ENCODE measurements at regions not wholly inside any gene's neighbourhood (a gene's known extent, or its start where the extent isn't known, plus 50 kb on each side); places are given as distances from the start of the nearest gene placed in this dataset.

- Histone ChIP-seq H3K4me2 (ENCODE audit: low read length) (peak overlapping the region; percentile 24; the same call in 1 of the 2 replicates), H3K4me1 (ENCODE audit: insufficient read depth, low read length) (peaks cover 17% of the 10 kb centered on the region), H3K36me3 (ENCODE audit: low read depth, low read length) (no peaks in the 10 kb centered on the region), H3K4me3 (ENCODE audit: low read length) (no peak overlapping the region), H3K9me3 (ENCODE audit: low read length) (no peaks in the 10 kb centered on the region), H3K79me2 (ENCODE audit: low read length) (no peaks in the 10 kb centered on the region), H3K27ac (ENCODE audit: low read length) (peak overlapping the region; percentile 8; the same call in 1 of the 2 replicates), H4K20me1 (ENCODE audit: low read length) (no peaks in the 10 kb centered on the region), H3K27me3 (ENCODE audit: low read length) (no peaks in the 10 kb centered on the region), H3F3A (ENCODE audit: low read length, unreplicated experiment) (no peaks in the 10 kb centered on the region), H3K9me2 (replicated peaks; ENCODE audit: low read length) (no peaks in the 10 kb centered on the region), H3K9ac (ENCODE audit: low read length) (peak overlapping the region; percentile 4; the same call in 1 of the 2 replicates), H2AFZ (ENCODE audit: low read length) (no peak overlapping the region)
- intact Hi-C loops (cut with micrococcal nuclease) = loop anchor here (5.0 kb wide), 4 partner anchors 102 to 392 kb away; no protein-coding TSS in a partner anchor
- TF ChIP-seq EZH2 (IDR thresholded peaks at IDR 0.05; ENCODE audit: low read length, unreplicated experiment) (no peak), EZH2phosphoT487 (IDR thresholded peaks at IDR 0.05; ENCODE audit: borderline replicate concordance, low read length) (no peak)
- TF ChIP-seq, protein P1, sequence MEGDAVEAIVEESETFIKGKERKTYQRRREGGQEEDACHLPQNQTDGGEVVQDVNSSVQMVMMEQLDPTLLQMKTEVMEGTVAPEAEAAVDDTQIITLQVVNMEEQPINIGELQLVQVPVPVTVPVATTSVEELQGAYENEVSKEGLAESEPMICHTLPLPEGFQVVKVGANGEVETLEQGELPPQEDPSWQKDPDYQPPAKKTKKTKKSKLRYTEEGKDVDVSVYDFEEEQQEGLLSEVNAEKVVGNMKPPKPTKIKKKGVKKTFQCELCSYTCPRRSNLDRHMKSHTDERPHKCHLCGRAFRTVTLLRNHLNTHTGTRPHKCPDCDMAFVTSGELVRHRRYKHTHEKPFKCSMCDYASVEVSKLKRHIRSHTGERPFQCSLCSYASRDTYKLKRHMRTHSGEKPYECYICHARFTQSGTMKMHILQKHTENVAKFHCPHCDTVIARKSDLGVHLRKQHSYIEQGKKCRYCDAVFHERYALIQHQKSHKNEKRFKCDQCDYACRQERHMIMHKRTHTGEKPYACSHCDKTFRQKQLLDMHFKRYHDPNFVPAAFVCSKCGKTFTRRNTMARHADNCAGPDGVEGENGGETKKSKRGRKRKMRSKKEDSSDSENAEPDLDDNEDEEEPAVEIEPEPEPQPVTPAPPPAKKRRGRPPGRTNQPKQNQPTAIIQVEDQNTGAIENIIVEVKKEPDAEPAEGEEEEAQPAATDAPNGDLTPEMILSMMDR (conservative IDR thresholded peaks at IDR 0.05; ENCODE audit: low read depth, low read length) = no peak
- ATAC-seq = no peak
- no TSS peak for BruUV-seq (replicated peaks)
- CTCF ChIA-PET = interaction anchor here (0.6 to 1.4 kb wide), 15 partner anchors 11 to 538 kb away, joined by 3 to 8 read pairs (median 4); partner anchors contain the start of genes HLX and MTARC1
- DNase-seq = no peak
- POLR2A ChIA-PET (ENCODE audit: unreplicated experiment) = no interaction called here
Measured at GRCh38 chr1:221204055-221204833, 325.0 kb downstream of the HLX start.

DNA sequence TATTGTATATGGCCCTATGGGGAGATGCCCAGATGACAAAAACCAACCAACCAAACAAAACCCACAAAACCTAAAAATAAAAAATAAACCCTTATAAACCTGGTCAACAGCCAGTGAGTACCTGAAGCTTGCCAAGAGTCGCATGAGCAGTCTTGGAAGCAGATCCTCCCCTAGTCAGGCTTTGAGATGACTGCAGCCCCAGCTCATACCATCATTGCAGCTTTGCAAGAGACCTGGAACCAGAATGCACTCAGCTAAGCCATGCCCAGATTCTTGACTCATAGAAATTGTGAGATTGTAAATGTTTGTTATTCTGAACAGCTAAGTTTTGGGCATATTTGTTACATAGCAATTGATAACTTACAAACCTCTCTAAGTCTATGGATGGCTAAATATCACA, 326.8 kb downstream of the HLX start:
- BruUV-seq (replicated peaks) = no TSS peak
- no peak overlapping the region for H3K4me3 ChIP-seq (ENCODE audit: low read length)
- H3F3A ChIP-seq (ENCODE audit: low read length, unreplicated experiment) = no peaks in the 10 kb centered on the region
- no peak overlapping the region for H2AFZ ChIP-seq (ENCODE audit: low read length)
- no peaks in the 10 kb centered on the region for H3K9me3 ChIP-seq (ENCODE audit: low read length)
- ChIA-PET CTCF (no interaction called here), POLR2A (ENCODE audit: unreplicated experiment) (no interaction called here)
- intact Hi-C loops (cut with micrococcal nuclease) = no loop called here
- H3K27me3 ChIP-seq (ENCODE audit: low read length) = no peaks in the 10 kb centered on the region
- H4K20me1 ChIP-seq (ENCODE audit: low read length) = no peaks in the 10 kb centered on the region
- H3K27ac ChIP-seq (ENCODE audit: low read length) = no peak overlapping the region
- ATAC-seq (no peak), DNase-seq (no peak)
- no peaks in the 10 kb centered on the region for H3K79me2 ChIP-seq (ENCODE audit: low read length)
- no peak for TF ChIP-seq EZH2 (IDR thresholded peaks at IDR 0.05; ENCODE audit: low read length, unreplicated experiment)
- TF ChIP-seq, protein P1 (conservative IDR thresholded peaks at IDR 0.05; ENCODE audit: low read depth, low read length) = no peak
- no peak overlapping the region for H3K4me2 ChIP-seq (ENCODE audit: low read length)
- no peaks in the 10 kb centered on the region for H3K9me2 ChIP-seq (replicated peaks; ENCODE audit: low read length)
- H3K36me3 ChIP-seq (ENCODE audit: low read depth, low read length) = no peaks in the 10 kb centered on the region
- H3K4me1 ChIP-seq (ENCODE audit: insufficient read depth, low read length) = peaks cover 17% of the 10 kb centered on the region
- H3K9ac ChIP-seq (ENCODE audit: low read length) = no peak overlapping the region

DNA sequence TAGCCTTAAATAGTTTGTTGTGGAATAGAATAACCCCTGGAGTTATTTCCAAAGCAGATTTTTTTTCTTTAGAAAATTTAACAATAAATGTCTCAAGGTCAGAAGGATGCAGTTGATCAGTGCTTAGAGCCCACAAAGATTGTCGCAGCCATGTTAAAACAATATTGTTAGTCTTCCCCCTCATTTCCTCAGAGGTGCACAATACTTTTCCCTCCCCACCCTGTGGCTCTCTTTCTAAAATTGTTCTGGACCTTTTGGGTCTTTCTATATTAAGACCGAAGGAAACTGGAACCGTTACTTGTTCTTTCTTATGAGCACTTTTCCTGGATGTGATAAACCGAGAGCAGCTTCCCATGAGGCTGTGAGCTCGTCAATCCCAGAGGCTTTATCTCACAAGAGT, 333.7 kb downstream of the HLX start:
- ChIA-PET CTCF (no interaction called here), POLR2A (ENCODE audit: unreplicated experiment) (no interaction called here)
- H3K4me2 ChIP-seq (ENCODE audit: low read length) = no peak overlapping the region
- no peak overlapping the region for H3K9ac ChIP-seq (ENCODE audit: low read length)
- H3K36me3 ChIP-seq (ENCODE audit: low read depth, low read length) = no peaks in the 10 kb centered on the region
- H3K79me2 ChIP-seq (ENCODE audit: low read length) = no peaks in the 10 kb centered on the region
- H3K27ac ChIP-seq (ENCODE audit: low read length) = no peak overlapping the region
- no peak overlapping the region for H3K4me3 ChIP-seq (ENCODE audit: low read length)
- H3F3A ChIP-seq (ENCODE audit: low read length, unreplicated experiment) = no peaks in the 10 kb centered on the region
- no peaks in the 10 kb centered on the region for H3K27me3 ChIP-seq (ENCODE audit: low read length)
- TF ChIP-seq EZH2phosphoT487 (IDR thresholded peaks at IDR 0.05; ENCODE audit: borderline replicate concordance, low read length) (no peak), EZH2 (IDR thresholded peaks at IDR 0.05; ENCODE audit: low read length, unreplicated experiment) (no peak)
- TF ChIP-seq, protein P1 (conservative IDR thresholded peaks at IDR 0.05; ENCODE audit: low read depth, low read length) = no peak
- no peak overlapping the region for H2AFZ ChIP-seq (ENCODE audit: low read length)
- no peaks in the 10 kb centered on the region for H3K9me3 ChIP-seq (ENCODE audit: low read length)
- intact Hi-C loops (cut with micrococcal nuclease) = no loop called here
- H3K9me2 ChIP-seq (replicated peaks; ENCODE audit: low read length) = no peaks in the 10 kb centered on the region
- peaks cover 15% of the 10 kb centered on the region for H3K4me1 ChIP-seq (ENCODE audit: insufficient read depth, low read length)
- ATAC-seq (no peak), DNase-seq (no peak)
- BruUV-seq (replicated peaks) = no TSS peak
- H4K20me1 ChIP-seq (ENCODE audit: low read length) = no peaks in the 10 kb centered on the region

Measured in PC-3 (cell line).